Fibroblast of villous mesenchyme (primary cell): ENCODE measurements at regions not wholly inside any gene's neighbourhood (a gene's known extent, or its start where the extent isn't known, plus 50 kb on each side); places are given as distances from the start of the nearest gene placed in this dataset.
"Not testable (repeated sequence)": the region's sequence is repeated elsewhere in the genome, so short reads cannot be mapped to it uniquely, and the experiment has no call there.

Source experiments
- DNase-seq: peaks from one replicate; pipeline ENCODE4 v3.0.0-alpha.2; 2010; ENCODE audit warnings: low read depth
- H3K4me3 ChIP-seq: 2 replicates; pipeline ENCODE4 v1.5.1; 2011; ENCODE audit warnings: low read depth, mild to moderate bottlenecking, low read length
- CTCF ChIP-seq: IDR thresholded peaks from 2 replicates; pipeline ENCODE4 v1.5.1; 2012; ENCODE audit warnings: low read depth, mild to moderate bottlenecking, low read length; ENCODE audit not compliant: insufficient read depth

- no peak for DNase-seq
- H3K4me3 ChIP-seq, result no peak overlapping the region
- no peak for TF ChIP-seq CTCF
Measured at GRCh38 chr1:29590583-29591565, 354.6 kb downstream of the PTPRU start.

GRCh38 chr1:29589716-29590115, 353.4 kb downstream of the PTPRU start:
- not testable (repeated sequence) for DNase-seq, H3K4me3 ChIP-seq

- H3K4me3 ChIP-seq, result no peak overlapping the region
- TF ChIP-seq CTCF, result no peak
- DNase-seq, result no peak
Measured at GRCh38 chr1:29586991-29587745, 350.8 kb downstream of the PTPRU start.

GRCh38 chr1:29586215-29586614, 349.9 kb downstream of the PTPRU start:
- no peak for TF ChIP-seq CTCF
- no peak overlapping the region for H3K4me3 ChIP-seq
- no peak for DNase-seq

GRCh38 chr1:29585656-29586055, 349.3 kb downstream of the PTPRU start:
- TF ChIP-seq CTCF, result no peak
- DNase-seq, result no peak
- no peak overlapping the region for H3K4me3 ChIP-seq

- H3K4me3 ChIP-seq, result no peak overlapping the region
- TF ChIP-seq CTCF, result no peak
- DNase-seq, result no peak
Measured at GRCh38 chr1:29585201-29585600, 348.9 kb downstream of the PTPRU start.

GRCh38 chr1:29584776-29585175, 348.5 kb downstream of the PTPRU start:
- DNase-seq, result peak; percentile 4
- TF ChIP-seq CTCF, result no peak
- no peak overlapping the region for H3K4me3 ChIP-seq
